Left kidney (tissue), 1 donor: ENCODE measurements at regions not wholly inside any gene's neighbourhood (a gene's known extent, or its start where the extent isn't known, plus 50 kb on each side); places are given as distances from the start of the nearest gene placed in this dataset.
"Not testable (repeated sequence)": the region's sequence is repeated elsewhere in the genome, so short reads cannot be mapped to it uniquely, and the experiment has no call there.

Experiments used
- DNase-seq: peaks from one replicate; pipeline ENCODE4 v3.0.0-alpha.2; 2013

GRCh38 chr11:116043857-116044256, 539.6 kb upstream of the CADM1 start:
- DNase-seq, result no peak

- DNase-seq, result not testable (repeated sequence)
Measured at GRCh38 chr11:116043059-116043458, 538.8 kb upstream of the CADM1 start.

DNA sequence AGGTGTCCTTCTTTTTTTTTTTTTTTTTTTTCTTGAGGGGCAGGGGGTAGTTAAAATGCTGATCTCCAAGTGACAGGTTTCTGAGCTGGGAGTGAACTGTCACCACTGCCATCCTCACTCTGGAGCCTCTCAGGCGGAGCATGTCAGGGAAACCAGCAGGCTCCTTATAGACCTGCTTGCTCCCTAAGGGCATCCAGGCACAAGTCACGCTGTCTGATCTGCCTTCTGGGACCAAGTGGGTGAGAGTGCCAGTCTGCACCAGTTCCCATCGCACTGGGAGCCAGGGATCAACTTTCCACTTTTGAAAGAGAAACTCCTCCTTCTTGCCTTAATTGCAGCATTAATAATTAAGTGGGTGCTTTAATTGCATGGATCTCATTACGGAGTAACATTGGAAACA, 537.9 kb upstream of the CADM1 start:
- no peak for DNase-seq

GRCh38 chr11:116037861-116038260, 533.6 kb upstream of the CADM1 start:
- no peak for DNase-seq

- peak; percentile 77 for DNase-seq
Measured at GRCh38 chr11:116035977-116036376, 531.8 kb upstream of the CADM1 start.

DNA sequence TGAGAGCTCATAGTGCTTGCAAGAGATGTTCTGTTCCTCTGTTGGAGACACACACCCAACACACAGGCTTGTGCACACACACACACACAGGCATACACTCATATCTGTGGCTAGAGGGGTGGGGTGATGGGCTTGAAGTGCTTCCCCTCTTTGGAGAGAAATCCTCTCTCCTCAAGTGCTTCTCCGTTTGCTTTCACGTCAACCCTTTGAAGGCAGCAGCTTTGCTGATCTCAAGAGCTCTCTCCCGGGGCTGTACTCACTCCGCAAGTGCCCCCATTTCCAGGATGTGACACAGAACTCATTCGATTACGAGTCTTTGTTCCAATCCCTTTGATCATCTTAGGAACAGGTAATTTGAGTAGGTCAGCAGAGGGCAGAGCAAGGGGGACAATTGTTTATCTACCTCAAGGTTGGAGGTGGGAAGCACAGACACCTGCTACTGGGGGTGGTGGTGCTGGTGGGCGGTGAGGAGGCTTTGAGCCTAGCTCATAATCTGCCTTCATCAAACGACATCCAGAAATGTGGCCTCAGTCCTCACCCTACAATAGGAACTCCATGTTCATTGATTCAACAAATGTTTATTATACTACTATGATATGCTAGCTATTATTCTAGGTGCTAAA, 529.8 kb upstream of the CADM1 start:
- no peak for DNase-seq

DNA sequence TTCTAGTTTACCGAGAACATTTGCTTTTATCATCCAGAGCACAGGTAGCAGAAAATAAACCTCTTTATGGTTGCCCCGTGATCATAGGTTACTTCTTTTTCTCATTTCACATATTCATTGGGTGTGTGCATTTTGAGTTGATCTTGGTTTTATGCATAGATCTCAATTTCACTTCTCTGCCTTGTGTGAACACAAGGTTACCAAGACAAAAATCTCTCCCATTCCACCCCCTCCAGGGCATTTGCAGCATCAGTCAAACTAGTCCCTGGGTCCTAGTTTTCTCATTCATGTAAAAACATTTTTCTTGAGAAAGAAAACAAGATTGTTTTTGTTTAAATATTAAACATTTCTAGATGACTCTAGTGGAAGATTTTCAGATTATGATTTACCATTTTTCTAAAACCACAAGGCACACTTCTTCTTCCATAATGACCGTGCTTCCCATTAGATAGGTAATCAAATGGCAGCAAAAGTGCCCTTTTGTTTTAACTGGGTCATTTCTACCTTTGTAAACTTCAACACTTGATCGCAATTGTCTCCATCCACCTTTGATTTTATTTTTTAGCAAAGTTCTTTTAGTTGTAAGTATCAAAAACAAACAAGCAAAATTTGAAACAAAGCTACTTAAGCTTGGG, 526.6 kb upstream of the CADM1 start:
- DNase-seq, result no peak

DNA sequence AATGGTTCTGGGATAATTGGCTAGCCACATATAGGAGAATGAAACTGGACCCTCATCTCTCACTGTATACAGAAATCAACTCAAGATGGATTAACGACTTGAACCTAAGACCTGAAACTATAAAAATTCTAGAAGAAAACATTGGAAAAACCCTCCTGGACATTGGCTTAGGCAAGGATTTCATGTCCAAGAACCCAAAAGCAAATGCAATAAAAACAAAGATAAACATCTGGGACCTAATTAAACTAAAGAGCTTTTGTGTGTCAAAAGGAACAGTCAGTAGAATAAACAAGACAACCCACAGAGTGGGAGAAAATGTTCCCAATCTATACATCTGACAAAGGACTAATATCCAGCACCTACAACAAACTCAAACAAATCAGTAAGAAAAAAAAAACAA, 524.3 kb upstream of the CADM1 start:
- not testable (repeated sequence) for DNase-seq

DNA sequence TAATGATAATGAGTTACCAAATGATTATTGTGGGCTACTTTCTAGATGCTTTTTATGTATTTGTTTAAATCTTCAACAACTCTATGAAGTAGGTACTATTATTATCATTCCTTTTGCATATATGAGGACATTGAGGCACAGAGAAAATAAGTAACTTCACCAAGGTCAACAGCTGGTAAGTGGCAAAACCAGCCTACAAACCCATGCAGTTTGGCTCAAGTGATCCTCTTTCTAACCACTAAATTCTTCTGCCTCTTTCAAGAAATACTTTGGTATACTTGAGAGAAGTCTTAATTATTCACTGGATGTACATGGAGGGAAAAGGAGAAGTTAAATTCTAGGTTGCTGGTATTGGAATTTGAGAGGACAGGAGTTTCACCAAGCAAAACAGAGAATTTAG, 495.2 kb upstream of the CADM1 start:
- DNase-seq, result no peak

- DNase-seq, result no peak
Measured at GRCh38 chr11:115996808-115997188, 492.6 kb upstream of the CADM1 start.

- DNase-seq, result no peak
Measured at GRCh38 chr11:115996125-115996807, 492.1 kb upstream of the CADM1 start.

DNA sequence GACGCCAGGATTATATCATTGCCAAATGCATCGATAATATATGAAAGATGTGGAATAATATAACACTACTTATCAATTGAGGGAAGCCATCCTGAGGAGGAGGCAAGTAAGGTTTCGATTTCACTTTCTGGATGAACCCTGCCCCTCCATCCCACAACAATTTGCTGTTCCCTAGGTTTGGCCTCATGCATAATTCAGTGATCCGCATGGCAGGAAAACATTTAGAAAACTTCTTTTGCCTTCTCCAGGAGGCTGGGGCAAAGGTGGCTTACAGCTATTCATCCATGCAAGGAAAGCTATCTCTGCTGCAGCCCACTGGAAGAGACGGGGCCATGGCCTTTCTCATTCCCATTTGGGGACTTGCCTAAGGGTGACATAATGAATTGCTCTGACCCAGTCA, 489.4 kb upstream of the CADM1 start:
- no peak for DNase-seq

- no peak for DNase-seq
Measured at GRCh38 chr11:115990004-115990447, 485.8 kb upstream of the CADM1 start.

GRCh38 chr11:115985896-115986295, 481.7 kb upstream of the CADM1 start:
- DNase-seq, result no peak

GRCh38 chr11:115984228-115984627, 480.0 kb upstream of the CADM1 start:
- no peak for DNase-seq

DNA sequence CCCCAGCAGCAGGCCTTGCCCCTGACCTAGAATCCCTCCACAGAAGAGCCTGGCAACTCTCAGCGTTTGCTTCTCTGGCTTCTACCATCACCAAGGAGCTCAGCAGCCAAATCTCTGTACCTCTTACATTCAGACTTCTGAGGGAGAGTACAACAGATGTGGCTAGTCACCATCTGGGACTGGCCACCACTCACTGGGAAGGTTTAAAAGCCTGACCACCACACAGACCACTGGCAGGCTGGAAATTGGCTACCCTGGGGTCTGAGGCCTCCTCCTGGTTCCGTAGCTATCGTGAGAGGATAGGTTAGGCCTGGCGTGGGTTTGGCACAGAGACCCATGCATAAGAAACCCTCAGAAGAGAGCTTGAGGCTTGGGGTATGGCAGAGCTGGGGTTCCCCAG, 478.5 kb upstream of the CADM1 start:
- no peak for DNase-seq

GRCh38 chr11:115981814-115982471, 477.7 kb upstream of the CADM1 start:
- DNase-seq, result no peak

DNA sequence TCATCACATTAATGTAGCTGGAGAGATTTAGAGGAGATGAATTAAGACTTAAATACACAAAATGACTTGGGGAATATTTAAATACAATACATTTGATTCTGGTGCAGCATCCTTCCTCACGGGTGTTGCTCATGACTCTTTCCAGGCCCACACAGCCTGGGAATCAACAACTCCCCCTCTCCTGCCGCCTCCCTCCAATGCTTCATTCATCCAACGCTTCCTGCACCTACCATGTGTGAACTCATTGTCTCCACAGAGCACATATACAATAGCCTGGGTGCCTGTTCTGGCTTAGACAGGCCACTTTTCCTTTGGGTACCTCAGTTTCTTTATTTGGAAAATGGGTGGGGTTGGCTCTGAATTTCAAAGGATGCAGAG, 476.9 kb upstream of the CADM1 start:
- no peak for DNase-seq

GRCh38 chr11:115980337-115981103, 476.3 kb upstream of the CADM1 start:
- peak; percentile 63 for DNase-seq

DNA sequence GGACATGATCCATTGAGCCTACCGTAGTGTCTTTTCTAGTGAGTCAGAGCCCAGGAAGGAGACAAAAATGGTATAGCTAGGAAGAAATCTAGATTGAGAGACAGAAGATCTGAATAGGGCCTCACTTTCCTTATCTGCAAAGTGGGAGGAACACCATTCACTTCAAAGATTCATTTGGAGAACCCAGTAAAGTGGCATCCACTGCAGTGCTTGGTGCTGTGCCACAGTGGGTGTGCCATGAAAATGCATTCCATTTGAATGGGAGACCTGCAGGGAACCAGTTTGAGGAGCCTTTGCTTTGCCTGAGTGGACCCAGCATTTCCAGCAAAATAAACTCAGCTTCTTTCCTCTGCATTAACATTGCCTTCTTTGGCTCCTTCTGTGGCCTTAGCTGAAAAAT, 470.5 kb upstream of the CADM1 start:
- no peak for DNase-seq

GRCh38 chr11:115967203-115967602, 463.0 kb upstream of the CADM1 start:
- DNase-seq, result not testable (repeated sequence)

DNA sequence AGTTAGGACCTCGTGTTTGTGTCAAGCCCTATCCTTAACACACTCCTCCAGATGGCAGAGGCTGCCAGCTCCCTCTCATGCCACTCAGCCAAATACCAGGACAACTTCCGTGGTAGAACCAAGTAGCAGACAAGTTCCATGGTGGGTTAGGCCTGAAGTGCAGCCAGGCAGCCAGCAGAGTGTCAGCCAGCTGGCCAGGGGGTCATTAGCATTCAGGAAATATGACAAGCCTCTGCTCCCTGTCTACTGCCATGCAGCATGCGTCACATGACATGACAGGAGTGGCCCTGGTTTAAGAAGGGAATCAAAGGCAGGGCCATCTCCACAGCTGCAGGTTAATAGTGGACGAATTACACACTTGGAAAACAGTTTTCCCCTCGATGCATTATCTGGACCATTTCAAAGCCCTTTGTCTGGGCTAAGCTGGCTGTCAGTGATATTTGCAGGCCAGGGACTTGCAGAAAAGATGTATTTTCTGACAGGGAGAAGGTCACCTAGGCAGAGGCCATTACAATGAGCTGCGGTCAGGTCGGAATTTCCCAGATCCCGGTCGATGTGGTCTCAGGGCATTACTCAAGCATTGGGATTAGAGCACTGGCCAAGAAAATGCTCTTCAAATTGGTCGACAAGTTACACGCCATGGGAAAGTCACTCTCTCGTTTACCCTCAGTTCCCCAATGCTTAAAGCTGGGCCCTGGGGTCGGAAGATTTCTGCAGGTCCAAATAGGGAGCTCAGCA, 461.7 kb upstream of the CADM1 start:
- no peak for DNase-seq
